K562 (cell line): ENCODE measurements at regions not wholly inside any gene's neighbourhood (a gene's known extent, or its start where the extent isn't known, plus 50 kb on each side); places are given as distances from the start of the nearest gene placed in this dataset.

Experiments used
- ATAC-seq: fragments of 200-7000 bp; cut with Tn5 transposase; 3 replicates; pipeline ENCODE4 v1.9.1; 2020; ENCODE audit warnings: moderate library complexity
- BruUV-seq: library from RNA; stranded (reverse); fragments of 400-500 nt; replicated peaks from 2 replicates; lab custom pipeline; 2021; lab: Mats Ljungman, UMichigan
- CTCF ChIA-PET: fragments of 300-600 bp; formaldehyde crosslinking; extraction: SDS; loops from one replicate; lab custom pipeline; 2021; ENCODE audit warnings: low intra/inter-chr PET ratio; lab: Yijun Ruan, JAX
- POLR2A ChIA-PET: fragments of 300-600, 350-650 bp; sonication (Branson Sonifier 250); formaldehyde crosslinking; extraction: SDS; loops from one replicate; lab custom pipeline; 2021; ENCODE audit warnings: antibody characterized with exemption, inconsistent platforms; lab: Yijun Ruan, JAX
- DNase-seq, 4 experiments: peaks; one replicate each; pipeline versions ENCODE4 v3.0.0 to v3.0.0-alpha.2; 2011 to 2018; ENCODE audit warnings: low spot score in 3 of 4, mixed read lengths in 3 of 4; ENCODE audit errors: extremely low read depth in 1 of 4
- FAIRE-seq: peaks from 2 replicates; lab custom pipeline; 2011; peaks lifted over from hg19 to GRCh38; lab: Jason Lieb, UNC
- H2AFZ ChIP-seq: 2 replicates; pipeline ENCODE4 v1.6.0; 2011; ENCODE audit warnings: low read depth, low read length, control low read depth, inconsistent platforms
- H3K27ac ChIP-seq: fragments of 200-600 bp; 3 replicates; pipeline ENCODE4 v1.8.0; 2011; ENCODE audit warnings: low read depth, mild to moderate bottlenecking, control low read depth, inconsistent platforms, low read length, moderate library complexity, mixed read lengths; ENCODE audit errors: extremely low read depth
- H3K27me3 ChIP-seq, 2 experiments: fragments of 300-600 bp in 1 of 2; 2 replicates in 1 of 2; 3 replicates in 1 of 2; pipeline versions ENCODE4 v1.6.0 to v1.8.0; 2011; ENCODE audit warnings: inconsistent platforms in 2 of 2, low read length in 2 of 2, mild to moderate bottlenecking in 1 of 2, mixed read lengths in 1 of 2, moderate library complexity in 1 of 2; ENCODE audit not compliant: control insufficient read depth in 2 of 2, insufficient read depth in 2 of 2
- H3K36me3 ChIP-seq: fragments of 300-600 bp; 3 replicates; pipeline ENCODE4 v1.8.0; 2011; ENCODE audit warnings: mild to moderate bottlenecking, low read length, inconsistent platforms; ENCODE audit not compliant: control insufficient read depth, insufficient read depth
- H3K4me1 ChIP-seq, 2 experiments: fragments of 200-600 bp in 1 of 2; replicated peaks in 1 of 2; 2 replicates in 1 of 2; 3 replicates in 1 of 2; pipeline versions ENCODE4 v1.5.1 to v1.8.0; 2011; ENCODE audit warnings: inconsistent platforms in 2 of 2, low read length in 2 of 2, mild to moderate bottlenecking in 1 of 2, mixed read lengths in 1 of 2, moderate library complexity in 1 of 2; ENCODE audit not compliant: control insufficient read depth in 2 of 2, insufficient read depth in 2 of 2
- H3K4me2 ChIP-seq: 2 replicates; pipeline ENCODE4 v1.6.1; 2011; ENCODE audit warnings: low read length, control low read depth, inconsistent platforms, mixed read lengths; ENCODE audit not compliant: insufficient read depth
- H3K4me3 ChIP-seq: fragments of 200-600 bp; sonication (generic), shearing (Covaris generic); 2 replicates; pipeline ENCODE4 v1.5.1; 2016; ENCODE audit warnings: control low read depth, inconsistent platforms
- H3K79me2 ChIP-seq: fragments of 200-600 bp; 3 replicates; pipeline ENCODE4 v1.8.0; 2011; ENCODE audit warnings: low read length, inconsistent platforms; ENCODE audit not compliant: control insufficient read depth, insufficient read depth
- H3K9ac ChIP-seq, 2 experiments: 2 replicates each; pipeline versions ENCODE4 v1.6.0 to v1.6.1; 2011; ENCODE audit warnings: low read depth in 2 of 2, low read length in 2 of 2, control low read depth in 1 of 2, inconsistent platforms in 1 of 2, mild to moderate bottlenecking in 1 of 2, mixed read lengths in 1 of 2; ENCODE audit not compliant: insufficient read depth in 1 of 2
- H3K9me1 ChIP-seq: one replicate; pipeline ENCODE4 v1.6.0; 2011; ENCODE audit warnings: inconsistent platforms, mild to moderate bottlenecking, low read length, moderate library complexity; ENCODE audit not compliant: control insufficient read depth, insufficient read depth
- H3K9me3 ChIP-seq: replicated peaks from 2 replicates; pipeline ENCODE4 v1.5.1; 2011; ENCODE audit warnings: low read depth, low read length, inconsistent platforms; ENCODE audit not compliant: control insufficient read depth, insufficient read depth
- H4K20me1 ChIP-seq: replicated peaks from 2 replicates; pipeline ENCODE4 v1.6.1; 2011; ENCODE audit warnings: low read length, inconsistent platforms, mixed read lengths; ENCODE audit not compliant: control insufficient read depth, insufficient read depth
- JUNB ChIP-seq: fragments of 450-650 bp; formaldehyde crosslinking; conservative IDR thresholded peaks from 2 replicates; pipeline ENCODE4 v1.4.0; 2020; ENCODE audit warnings: mild to moderate bottlenecking
- MXI1 ChIP-seq: IDR thresholded peaks from 2 replicates; pipeline ENCODE4 v1.6.1; 2011; ENCODE audit warnings: low read depth, mild to moderate bottlenecking, improper control_type of control experiment, low read length
- SIX5 ChIP-seq, 2 experiments: IDR thresholded peaks; 2 replicates each; pipeline ENCODE4 v1.6.1; 2011; ENCODE audit warnings: low read length in 2 of 2, borderline replicate concordance in 1 of 2, low read depth in 1 of 2, mild to moderate bottlenecking in 1 of 2, moderate library complexity in 1 of 2; ENCODE audit not compliant: insufficient read depth in 1 of 2
- ZNF134 ChIP-seq: fragments of 250-450 bp; sonication (Bioruptor Pico); conservative IDR thresholded peaks from 2 replicates; pipeline ENCODE4 v1.4.0; 2020
- WGBS: fragments of 100-300 bp; shearing (Covaris generic); methylation state at CpG from one replicate; pipeline ENCODE4 v1.1.6; 2016; ENCODE audit warnings: low coverage, mixed read lengths; ENCODE audit not compliant: insufficient coverage; ENCODE audit errors: missing lambda C conversion rate; 5-methylcytosine and 5-hydroxymethylcytosine counted together
- in situ Hi-C: fragments of 300-500 bp; cut with MboI; formaldehyde crosslinking; loops from 4 replicates; pipeline ENCODE4 v1.15.0; 2018; ENCODE audit warnings: inconsistent platforms, mixed read lengths
- intact Hi-C: fragments of 100-400 bp; cut with micrococcal nuclease; formaldehyde crosslinking; loops from 2 replicates; pipeline ENCODE4 v1.14.2; 2022
- TF ChIP-seq, protein P1 (sequence below): fragments of 450-650 bp; IDR thresholded peaks from 2 replicates; pipeline ENCODE4 v1.6.1; 2017; ENCODE audit warnings: antibody characterized with exemption

DNA sequence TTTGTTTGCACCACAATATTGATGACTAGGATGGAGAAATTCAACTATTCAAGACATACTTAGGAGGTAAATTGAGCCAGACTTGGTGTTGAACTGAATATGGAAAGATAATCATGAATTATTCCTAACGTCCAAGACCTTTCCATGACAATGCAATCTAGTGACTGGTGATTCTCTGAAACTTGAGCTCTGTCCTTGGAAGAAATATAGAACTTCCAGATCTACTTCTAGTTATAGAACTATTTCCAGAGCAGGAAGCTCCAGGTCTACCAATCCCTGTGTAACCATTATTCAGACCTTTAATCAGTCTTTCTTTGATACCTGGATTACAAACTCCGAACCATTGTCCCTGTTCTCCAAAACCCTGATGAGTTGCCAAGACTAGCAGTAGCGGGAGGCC is 272.6 kb upstream of the SLC14A2 start:
- Histone ChIP-seq H3K27me3 (no peaks in the 10 kb centered on the region), H4K20me1 (no peaks in the 10 kb centered on the region), H3K36me3 (no peaks in the 10 kb centered on the region), H3K79me2 (no peaks in the 10 kb centered on the region), H3K4me2 (no peak overlapping the region), H3K27ac (no peak overlapping the region), H3K4me1 (no peaks in the 10 kb centered on the region), H3K9me1 (no peaks in the 10 kb centered on the region), H2AFZ (no peak overlapping the region), H3K9ac (no peak overlapping the region), H3K4me3 (no peak overlapping the region), H3K9me3 (no peaks in the 10 kb centered on the region)
- CTCF ChIA-PET: no interaction called here
- WGBS: 0% methylated on average over 3 of the region's 3 CpGs
- POLR2A ChIA-PET: no interaction called here
- TF ChIP-seq, protein P1, sequence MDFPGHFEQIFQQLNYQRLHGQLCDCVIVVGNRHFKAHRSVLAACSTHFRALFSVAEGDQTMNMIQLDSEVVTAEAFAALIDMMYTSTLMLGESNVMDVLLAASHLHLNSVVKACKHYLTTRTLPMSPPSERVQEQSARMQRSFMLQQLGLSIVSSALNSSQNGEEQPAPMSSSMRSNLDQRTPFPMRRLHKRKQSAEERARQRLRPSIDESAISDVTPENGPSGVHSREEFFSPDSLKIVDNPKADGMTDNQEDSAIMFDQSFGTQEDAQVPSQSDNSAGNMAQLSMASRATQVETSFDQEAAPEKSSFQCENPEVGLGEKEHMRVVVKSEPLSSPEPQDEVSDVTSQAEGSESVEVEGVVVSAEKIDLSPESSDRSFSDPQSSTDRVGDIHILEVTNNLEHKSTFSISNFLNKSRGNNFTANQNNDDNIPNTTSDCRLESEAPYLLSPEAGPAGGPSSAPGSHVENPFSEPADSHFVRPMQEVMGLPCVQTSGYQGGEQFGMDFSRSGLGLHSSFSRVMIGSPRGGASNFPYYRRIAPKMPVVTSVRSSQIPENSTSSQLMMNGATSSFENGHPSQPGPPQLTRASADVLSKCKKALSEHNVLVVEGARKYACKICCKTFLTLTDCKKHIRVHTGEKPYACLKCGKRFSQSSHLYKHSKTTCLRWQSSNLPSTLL: no peak
- TF ChIP-seq ZNF134 (CRISPR knock-in tag) (no peak), MXI1 (no peak), SIX5 (IDR thresholded peaks at IDR 0.05; ENCODE audit: borderline replicate concordance in 1 of 2, insufficient read depth in 1 of 2, low read depth in 1 of 2, low read length in 2 of 2) (no peak), JUNB (CRISPR knock-in tag) (no peak)
- intact Hi-C loops: no loop called here
- BruUV-seq: no TSS peak
- in situ Hi-C loops: no loop called here
- no peak for FAIRE-seq
- DNase-seq: no peak
- no peak for ATAC-seq
